CD4-positive, alpha-beta T cell treated with Interleukin-6 for 4 hours (primary cell): ENCODE measurements at regions not wholly inside any gene's neighbourhood (a gene's known extent, or its start where the extent isn't known, plus 50 kb on each side); places are given as distances from the start of the nearest gene placed in this dataset.

Source experiments
- DNase-seq: peaks from one replicate; pipeline ENCODE4 v3.0.0-alpha.2; 2020; ENCODE audit warnings: mixed read lengths

- DNase-seq, result no peak
These were observed 76.1 kb upstream of the TMEM33 start for GRCh38 chr4:41859087-41859486.

GRCh38 chr4:41857226-41857641, 78.0 kb upstream of the TMEM33 start:
- no peak for DNase-seq

- no peak for DNase-seq
These were observed 78.4 kb upstream of the TMEM33 start for GRCh38 chr4:41856797-41857196.

- DNase-seq, result no peak
These were observed 81.3 kb upstream of the TMEM33 start for GRCh38 chr4:41853973-41854372.

- DNase-seq, result no peak
These were observed 83.0 kb upstream of the TMEM33 start for GRCh38 chr4:41852229-41852628.

- DNase-seq, result no peak
These were observed 83.6 kb upstream of the TMEM33 start for GRCh38 chr4:41851621-41852020.

GRCh38 chr4:41844327-41844726, 90.9 kb upstream of the TMEM33 start:
- DNase-seq, result no peak

GRCh38 chr4:41839916-41840854, 91.7 kb upstream of the PHOX2B start:
- DNase-seq, result no peak

GRCh38 chr4:41838590-41838989, 90.1 kb upstream of the PHOX2B start:
- no peak for DNase-seq

- no peak for DNase-seq
These were observed 86.9 kb upstream of the PHOX2B start for GRCh38 chr4:41835321-41835995.

GRCh38 chr4:41832961-41833360, 84.4 kb upstream of the PHOX2B start:
- DNase-seq, result no peak

- DNase-seq, result no peak
These were observed 73.8 kb upstream of the PHOX2B start for GRCh38 chr4:41822325-41822724.

GRCh38 chr4:41820473-41820872, 71.9 kb upstream of the PHOX2B start:
- DNase-seq, result no peak

GRCh38 chr4:41819621-41820020, 71.1 kb upstream of the PHOX2B start:
- no peak for DNase-seq

- DNase-seq, result no peak
These were observed 66.9 kb upstream of the PHOX2B start for GRCh38 chr4:41815473-41815872.

- DNase-seq, result no peak
These were observed 66.0 kb upstream of the PHOX2B start for GRCh38 chr4:41814565-41814964.

GRCh38 chr4:41806807-41807206, 58.3 kb upstream of the PHOX2B start:
- no peak for DNase-seq

- DNase-seq, result no peak
These were observed 54.1 kb upstream of the PHOX2B start for GRCh38 chr4:41802590-41802989.

- no peak for DNase-seq
These were observed 50.6 kb upstream of the PHOX2B start for GRCh38 chr4:41799126-41799525.
